Caco-2 (cell line): ENCODE measurements at regions not wholly inside any gene's neighbourhood (a gene's known extent, or its start where the extent isn't known, plus 50 kb on each side); places are given as distances from the start of the nearest gene placed in this dataset.

ENCODE experiments used
- BruUV-seq: library from RNA; stranded (reverse); fragments of 400-500 nt; replicated peaks from 2 replicates; lab custom pipeline; 2021; lab: Mats Ljungman, UMichigan
- CTCF ChIA-PET: fragments of 300-600 bp; sonication (Branson Sonifier 250); formaldehyde crosslinking; loops from one replicate; lab custom pipeline; 2022; ENCODE audit warnings: antibody characterized with exemption; lab: Charles Lee
- POLR2A ChIA-PET: fragments of 300-600 bp; sonication (Branson Sonifier 250); formaldehyde crosslinking; loops from one replicate; lab custom pipeline; 2022; ENCODE audit warnings: antibody characterized with exemption; lab: Charles Lee
- DNase-seq, 2 experiments: peaks; one replicate each; pipeline versions ENCODE4 v3.0.0 to v3.0.0-alpha.2; 2020 to 2022
- H3K27me3 ChIP-seq: replicated peaks from 2 replicates; pipeline ENCODE4 v1.6.0; 2011; ENCODE audit warnings: low read length; ENCODE audit not compliant: control insufficient read depth, insufficient read depth
- H3K36me3 ChIP-seq: 2 replicates; pipeline ENCODE4 v1.5.1; 2011; ENCODE audit warnings: low read length; ENCODE audit not compliant: control insufficient read depth, insufficient read depth
- H3K4me1 ChIP-seq: fragments of 250-450 bp; sonication (Bioruptor Pico); 2 replicates; pipeline ENCODE4 v1.5.1; 2020; ENCODE audit warnings: mild to moderate bottlenecking
- H3K4me3 ChIP-seq: 2 replicates; pipeline ENCODE4 v1.5.1; 2011; ENCODE audit warnings: low read depth, mild to moderate bottlenecking, control low read depth, low read length
- H3K9me3 ChIP-seq: fragments of 250-450 bp; sonication (Bioruptor Pico); 2 replicates; pipeline ENCODE4 v1.5.1; 2020; ENCODE audit warnings: mild to moderate bottlenecking, moderate library complexity
- H3K27ac Mint-ChIP-seq: one replicate; pipeline ENCODE4 v1.8.0; 2022; ENCODE audit warnings: mixed read lengths; ENCODE audit not compliant: unreplicated experiment
- H3K27me3 Mint-ChIP-seq: one replicate; pipeline ENCODE4 v1.8.0; 2022; ENCODE audit warnings: mixed read lengths; ENCODE audit not compliant: insufficient read depth, unreplicated experiment
- H3K36me3 Mint-ChIP-seq: one replicate; pipeline ENCODE4 v1.8.0; 2022; ENCODE audit warnings: mild to moderate bottlenecking, mixed read lengths; ENCODE audit not compliant: insufficient read depth, unreplicated experiment
- H3K4me1 Mint-ChIP-seq: one replicate; pipeline ENCODE4 v1.8.0; 2022; ENCODE audit warnings: low read depth, mixed read lengths; ENCODE audit not compliant: unreplicated experiment
- H3K4me3 Mint-ChIP-seq: one replicate; pipeline ENCODE4 v1.8.0; 2022; ENCODE audit warnings: mild to moderate bottlenecking, moderate library complexity, mixed read lengths; ENCODE audit not compliant: unreplicated experiment
- H3K9me3 Mint-ChIP-seq: one replicate; pipeline ENCODE4 v1.8.0; 2022; ENCODE audit warnings: mixed read lengths; ENCODE audit not compliant: unreplicated experiment
- CTCF ChIP-seq, 2 experiments: fragments of 200-600 bp in 1 of 2; IDR thresholded peaks; 1 replicate in 1 of 2; 2 replicates in 1 of 2; pipeline versions ENCODE4 v1.5.1 to v1.8.0; 2011 to 2022; ENCODE audit warnings: antibody characterized with exemption in 1 of 2, control low read depth in 1 of 2, inconsistent platforms in 1 of 2, low read depth in 1 of 2, low read length in 1 of 2, mild to moderate bottlenecking in 1 of 2, moderate library complexity in 1 of 2; ENCODE audit not compliant: insufficient read depth in 1 of 2, severe bottlenecking in 1 of 2, unreplicated experiment in 1 of 2
- intact Hi-C: fragments of 100-400 bp; cut with micrococcal nuclease; formaldehyde crosslinking; loops from one replicate; pipeline ENCODE4 v1.10.0; 2022; ENCODE audit not compliant: unreplicated experiment

- Histone ChIP-seq H3K9me3 (no peaks in the 10 kb centered on the region), H3K27me3 (no peaks in the 10 kb centered on the region), H3K4me3 (no peak overlapping the region), H3K4me1 (no peaks in the 10 kb centered on the region), H3K36me3 (no peaks in the 10 kb centered on the region)
- H3K9me3 Mint-ChIP-seq, result no peaks in the 10 kb centered on the region
- H3K4me3 Mint-ChIP-seq, result no peak overlapping the region
- CTCF ChIA-PET, result no interaction called here
- intact Hi-C loops, result no loop called here
- no TSS peak for BruUV-seq
- POLR2A ChIA-PET, result no interaction called here
- peaks cover 2% of the 10 kb centered on the region for H3K4me1 Mint-ChIP-seq
- no peaks in the 10 kb centered on the region for H3K36me3 Mint-ChIP-seq
- no peak overlapping the region for H3K27ac Mint-ChIP-seq
- no peaks in the 10 kb centered on the region for H3K27me3 Mint-ChIP-seq
- no peak for DNase-seq
- no peak for TF ChIP-seq CTCF (IDR thresholded peaks at IDR 0.05; ENCODE audit: insufficient read depth in 1 of 2, low read depth in 1 of 2, low read length in 1 of 2, severe bottlenecking in 1 of 2, unreplicated experiment in 1 of 2)
These were observed 134.8 kb upstream of the BOD1 start for GRCh38 chr5:173751266-173751600.

- TF ChIP-seq CTCF (IDR thresholded peaks at IDR 0.05; ENCODE audit: insufficient read depth in 1 of 2, low read depth in 1 of 2, low read length in 1 of 2, severe bottlenecking in 1 of 2, unreplicated experiment in 1 of 2), result no peak
- Histone ChIP-seq H3K9me3 (no peaks in the 10 kb centered on the region), H3K36me3 (no peaks in the 10 kb centered on the region), H3K27me3 (no peaks in the 10 kb centered on the region), H3K4me3 (no peak overlapping the region), H3K4me1 (no peaks in the 10 kb centered on the region)
- POLR2A ChIA-PET, result no interaction called here
- no peak overlapping the region for H3K27ac Mint-ChIP-seq
- DNase-seq, result no peak
- H3K9me3 Mint-ChIP-seq, result no peaks in the 10 kb centered on the region
- intact Hi-C loops, result no loop called here
- no TSS peak for BruUV-seq
- no peaks in the 10 kb centered on the region for H3K4me1 Mint-ChIP-seq
- H3K4me3 Mint-ChIP-seq, result no peak overlapping the region
- H3K27me3 Mint-ChIP-seq, result no peaks in the 10 kb centered on the region
- CTCF ChIA-PET, result no interaction called here
- no peaks in the 10 kb centered on the region for H3K36me3 Mint-ChIP-seq
These were observed 135.5 kb upstream of the CPEB4 start for GRCh38 chr5:173752653-173753052.

GRCh38 chr5:173753307-173754168 is 134.6 kb upstream of the CPEB4 start:
- Mint-ChIP-seq H3K4me3 (no peak overlapping the region), H3K27me3 (no peaks in the 10 kb centered on the region), H3K36me3 (no peaks in the 10 kb centered on the region), H3K27ac (no peak overlapping the region), H3K4me1 (no peaks in the 10 kb centered on the region), H3K9me3 (no peaks in the 10 kb centered on the region)
- Histone ChIP-seq H3K36me3 (no peaks in the 10 kb centered on the region), H3K4me1 (no peaks in the 10 kb centered on the region), H3K27me3 (no peaks in the 10 kb centered on the region), H3K9me3 (no peaks in the 10 kb centered on the region), H3K4me3 (no peak overlapping the region)
- ChIA-PET CTCF (no interaction called here), POLR2A (no interaction called here)
- BruUV-seq, result no TSS peak
- intact Hi-C loops, result no loop called here
- DNase-seq, result peak in 1 of 2 experiments; percentile 65
- no peak for TF ChIP-seq CTCF (IDR thresholded peaks at IDR 0.05; ENCODE audit: insufficient read depth in 1 of 2, low read depth in 1 of 2, low read length in 1 of 2, severe bottlenecking in 1 of 2, unreplicated experiment in 1 of 2)
